OCI-LY7 (cell line): ENCODE measurements at regions not wholly inside any gene's neighbourhood (a gene's known extent, or its start where the extent isn't known, plus 50 kb on each side); places are given as distances from the start of the nearest gene placed in this dataset.

Experiments
- BruUV-seq: library from RNA; stranded (reverse); fragments of 400-500 nt; replicated peaks from 2 replicates; lab custom pipeline; 2021; lab: Mats Ljungman, UMichigan
- CTCF ChIA-PET: fragments of 300-600 bp; sonication (Branson Sonifier 250); formaldehyde crosslinking; loops from one replicate; lab custom pipeline; 2022; ENCODE audit warnings: antibody characterized with exemption; ENCODE audit not compliant: unreplicated experiment; lab: Charles Lee
- POLR2A ChIA-PET: fragments of 300-600 bp; sonication (Branson Sonifier 250); formaldehyde crosslinking; loops from one replicate; lab custom pipeline; 2022; ENCODE audit warnings: antibody characterized with exemption; lab: Charles Lee
- DNase-seq: peaks from one replicate; pipeline ENCODE4 v3.0.0-alpha.2; 2015; ENCODE audit warnings: low spot score
- H2AFZ ChIP-seq: fragments of 200-600 bp; sonication (generic), shearing (Covaris generic); 2 replicates; pipeline ENCODE4 v1.6.1; 2014; ENCODE audit warnings: mild to moderate bottlenecking, antibody characterized with exemption, low read length, moderate library complexity
- H3K27ac ChIP-seq: fragments of 200-600 bp; sonication (generic); 2 replicates; pipeline ENCODE4 v1.5.1; 2014; ENCODE audit warnings: mixed run types, low read depth, mild to moderate bottlenecking, moderate library complexity, low read length, inconsistent platforms; ENCODE audit not compliant: poor library complexity, severe bottlenecking
- H3K36me3 ChIP-seq: fragments of 200-600 bp; sonication (generic); 2 replicates; pipeline ENCODE4 v1.6.1; 2014; ENCODE audit warnings: mild to moderate bottlenecking, antibody characterized with exemption, low read length, moderate library complexity, mixed read lengths; ENCODE audit not compliant: insufficient read depth
- H3K4me1 ChIP-seq: fragments of 200-600 bp; sonication (generic); 2 replicates; pipeline ENCODE4 v1.5.1; 2014; ENCODE audit warnings: mild to moderate bottlenecking, low read length; ENCODE audit not compliant: insufficient read depth, poor library complexity, severe bottlenecking
- H3K4me2 ChIP-seq: fragments of 200-600 bp; sonication (generic); 2 replicates; pipeline ENCODE4 v1.6.1; 2014; ENCODE audit warnings: mild to moderate bottlenecking, low read length
- H3K4me3 ChIP-seq: fragments of 200-600 bp; sonication (generic); 2 replicates; pipeline ENCODE4 v1.5.1; 2014; ENCODE audit warnings: mild to moderate bottlenecking, low read depth, low read length; ENCODE audit not compliant: poor library complexity, severe bottlenecking
- H3K79me2 ChIP-seq: fragments of 200-600 bp; sonication (generic); 2 replicates; pipeline ENCODE4 v1.6.1; 2016; ENCODE audit warnings: low read depth, mild to moderate bottlenecking, low read length, moderate library complexity, mixed read lengths; ENCODE audit not compliant: insufficient read depth
- H3K9me2 ChIP-seq: fragments of 200-600 bp; sonication (generic); 2 replicates; pipeline ENCODE4 v1.6.1; 2016; ENCODE audit warnings: mild to moderate bottlenecking, low read length, mixed read lengths; ENCODE audit not compliant: insufficient read depth
- H3K9me3 ChIP-seq: fragments of 200-600 bp; sonication (generic); 2 replicates; pipeline ENCODE4 v1.6.1; 2014; ENCODE audit warnings: mild to moderate bottlenecking, mixed run types, low read length, mixed read lengths
- H4K20me1 ChIP-seq: fragments of 200-600 bp; sonication (generic); 2 replicates; pipeline ENCODE4 v1.6.1; 2014; ENCODE audit warnings: mild to moderate bottlenecking, antibody characterized with exemption, low read length, moderate library complexity, mixed read lengths; ENCODE audit not compliant: insufficient read depth
- CTCF ChIP-seq: fragments of 200-600 bp; sonication (generic); conservative IDR thresholded peaks from 2 replicates; pipeline ENCODE4 v1.5.1; 2014; ENCODE audit warnings: mild to moderate bottlenecking, antibody characterized with exemption, low read length, moderate library complexity, mixed read lengths
- EZH2phosphoT487 ChIP-seq: fragments of 200-600 bp; sonication (generic); IDR thresholded peaks from 2 replicates; pipeline ENCODE4 v1.6.1; 2018; ENCODE audit warnings: low read depth, borderline replicate concordance, mild to moderate bottlenecking, mixed run types, antibody characterized with exemption, low read length, moderate library complexity, mixed read lengths
- intact Hi-C: fragments of 100-400 bp; cut with micrococcal nuclease; formaldehyde crosslinking; loops from one replicate; pipeline ENCODE4 v1.10.0; 2022; ENCODE audit not compliant: unreplicated experiment

- TF ChIP-seq CTCF, result no peak
- TF ChIP-seq EZH2phosphoT487, result no peak
- ChIA-PET POLR2A (no interaction called here), CTCF (no interaction called here)
- H3K4me2 ChIP-seq, result no peak overlapping the region
- H3K4me3 ChIP-seq, result no peak overlapping the region
- no peak for DNase-seq
- H2AFZ ChIP-seq, result no peak overlapping the region
- H4K20me1 ChIP-seq, result no peaks in the 10 kb centered on the region
- H3K36me3 ChIP-seq, result no peaks in the 10 kb centered on the region
- H3K27ac ChIP-seq, result no peak overlapping the region
- intact Hi-C loops, result no loop called here
- no TSS peak for BruUV-seq
- no peaks in the 10 kb centered on the region for H3K9me2 ChIP-seq
- no peaks in the 10 kb centered on the region for H3K79me2 ChIP-seq
- H3K4me1 ChIP-seq, result no peaks in the 10 kb centered on the region
- no peaks in the 10 kb centered on the region for H3K9me3 ChIP-seq
Observed at GRCh38 chr13:88526853-88527215, 855.7 kb downstream of the SLITRK5 start.

- ChIA-PET POLR2A (no interaction called here), CTCF (no interaction called here)
- no peak overlapping the region for H2AFZ ChIP-seq
- intact Hi-C loops, result no loop called here
- no peaks in the 10 kb centered on the region for H3K36me3 ChIP-seq
- TF ChIP-seq EZH2phosphoT487 (no peak), CTCF (no peak)
- DNase-seq, result no peak
- H3K27ac ChIP-seq, result no peak overlapping the region
- no peaks in the 10 kb centered on the region for H3K79me2 ChIP-seq
- H3K4me1 ChIP-seq, result no peaks in the 10 kb centered on the region
- H4K20me1 ChIP-seq, result no peaks in the 10 kb centered on the region
- H3K4me2 ChIP-seq, result no peak overlapping the region
- no peaks in the 10 kb centered on the region for H3K9me2 ChIP-seq
- no peaks in the 10 kb centered on the region for H3K9me3 ChIP-seq
- no TSS peak for BruUV-seq
- no peak overlapping the region for H3K4me3 ChIP-seq
Observed at GRCh38 chr13:88541994-88542393, 870.8 kb downstream of the SLITRK5 start.

GRCh38 chr13:88544836-88545235 lies 873.7 kb downstream of the SLITRK5 start:
- Histone ChIP-seq H3K9me2 (no peaks in the 10 kb centered on the region), H3K9me3 (no peaks in the 10 kb centered on the region), H3K4me3 (no peak overlapping the region), H3K4me1 (no peaks in the 10 kb centered on the region), H3K4me2 (no peak overlapping the region), H3K36me3 (no peaks in the 10 kb centered on the region), H3K79me2 (no peaks in the 10 kb centered on the region), H3K27ac (no peak overlapping the region), H4K20me1 (no peaks in the 10 kb centered on the region), H2AFZ (no peak overlapping the region)
- no peak for DNase-seq
- intact Hi-C loops, result no loop called here
- no TSS peak for BruUV-seq
- TF ChIP-seq CTCF (no peak), EZH2phosphoT487 (no peak)
- POLR2A ChIA-PET, result no interaction called here
- CTCF ChIA-PET, result no interaction called here
